Mesothelial cell of epicardium (in vitro differentiated cells): ENCODE measurements at regions not wholly inside any gene's neighbourhood (a gene's known extent, or its start where the extent isn't known, plus 50 kb on each side); places are given as distances from the start of the nearest gene placed in this dataset.

Experiments used
- DNase-seq, 2 experiments: peaks; one replicate each; pipeline ENCODE4 v3.0.0; 2021; ENCODE audit warnings: low spot score in 2 of 2; ENCODE audit not compliant: unreplicated experiment in 2 of 2
- H3K27ac Mint-ChIP-seq: 2 replicates; pipeline ENCODE4 v1.8.0; 2021; ENCODE audit warnings: mixed read lengths
- H3K27me3 Mint-ChIP-seq: 2 replicates; pipeline ENCODE4 v1.8.0; 2021; ENCODE audit warnings: low read depth, mixed read lengths
- H3K36me3 Mint-ChIP-seq: 2 replicates; pipeline ENCODE4 v1.8.0; 2021; ENCODE audit warnings: mixed read lengths
- H3K4me1 Mint-ChIP-seq: 2 replicates; pipeline ENCODE4 v1.8.0; 2021; ENCODE audit warnings: mixed read lengths
- H3K4me3 Mint-ChIP-seq: 2 replicates; pipeline ENCODE4 v1.8.0; 2021; ENCODE audit warnings: mild to moderate bottlenecking, moderate library complexity, mixed read lengths
- H3K9me3 Mint-ChIP-seq: 2 replicates; pipeline ENCODE4 v1.8.0; 2021; ENCODE audit warnings: mixed read lengths
- TF ChIP-seq, protein P1 (sequence below): fragments of 200-600 bp; sonication (generic); IDR thresholded peaks from one replicate; pipeline ENCODE4 v1.5.0; 2021; ENCODE audit warnings: antibody characterized with exemption; ENCODE audit not compliant: unreplicated experiment

DNA sequence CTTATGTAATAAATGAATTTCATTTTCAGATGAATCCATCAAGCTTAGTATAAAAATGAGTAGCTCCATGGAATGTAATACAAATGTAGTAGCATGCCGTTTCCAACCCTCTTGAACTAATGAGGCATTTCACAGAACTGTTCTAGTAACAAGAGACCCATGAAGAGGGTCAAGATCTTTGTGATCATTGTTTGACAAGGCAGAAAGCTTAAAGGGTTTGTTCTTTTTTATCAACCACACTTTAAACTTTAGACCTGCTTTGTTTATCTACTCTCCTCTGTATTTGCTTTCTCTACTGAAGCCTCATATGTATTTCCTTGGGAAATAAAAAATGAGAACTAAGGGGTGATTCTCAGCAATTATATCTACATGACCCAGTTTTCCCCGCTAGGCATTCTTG lies 513.9 kb downstream of the ARAP2 start:
- no peak overlapping the region for H3K4me3 Mint-ChIP-seq
- no peaks in the 10 kb centered on the region for H3K27me3 Mint-ChIP-seq
- DNase-seq: no peak
- no peaks in the 10 kb centered on the region for H3K36me3 Mint-ChIP-seq
- H3K4me1 Mint-ChIP-seq: no peaks in the 10 kb centered on the region
- TF ChIP-seq, protein P1, sequence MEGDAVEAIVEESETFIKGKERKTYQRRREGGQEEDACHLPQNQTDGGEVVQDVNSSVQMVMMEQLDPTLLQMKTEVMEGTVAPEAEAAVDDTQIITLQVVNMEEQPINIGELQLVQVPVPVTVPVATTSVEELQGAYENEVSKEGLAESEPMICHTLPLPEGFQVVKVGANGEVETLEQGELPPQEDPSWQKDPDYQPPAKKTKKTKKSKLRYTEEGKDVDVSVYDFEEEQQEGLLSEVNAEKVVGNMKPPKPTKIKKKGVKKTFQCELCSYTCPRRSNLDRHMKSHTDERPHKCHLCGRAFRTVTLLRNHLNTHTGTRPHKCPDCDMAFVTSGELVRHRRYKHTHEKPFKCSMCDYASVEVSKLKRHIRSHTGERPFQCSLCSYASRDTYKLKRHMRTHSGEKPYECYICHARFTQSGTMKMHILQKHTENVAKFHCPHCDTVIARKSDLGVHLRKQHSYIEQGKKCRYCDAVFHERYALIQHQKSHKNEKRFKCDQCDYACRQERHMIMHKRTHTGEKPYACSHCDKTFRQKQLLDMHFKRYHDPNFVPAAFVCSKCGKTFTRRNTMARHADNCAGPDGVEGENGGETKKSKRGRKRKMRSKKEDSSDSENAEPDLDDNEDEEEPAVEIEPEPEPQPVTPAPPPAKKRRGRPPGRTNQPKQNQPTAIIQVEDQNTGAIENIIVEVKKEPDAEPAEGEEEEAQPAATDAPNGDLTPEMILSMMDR: no peak
- no peak overlapping the region for H3K27ac Mint-ChIP-seq
- H3K9me3 Mint-ChIP-seq: peaks cover 6% of the 10 kb centered on the region

DNA sequence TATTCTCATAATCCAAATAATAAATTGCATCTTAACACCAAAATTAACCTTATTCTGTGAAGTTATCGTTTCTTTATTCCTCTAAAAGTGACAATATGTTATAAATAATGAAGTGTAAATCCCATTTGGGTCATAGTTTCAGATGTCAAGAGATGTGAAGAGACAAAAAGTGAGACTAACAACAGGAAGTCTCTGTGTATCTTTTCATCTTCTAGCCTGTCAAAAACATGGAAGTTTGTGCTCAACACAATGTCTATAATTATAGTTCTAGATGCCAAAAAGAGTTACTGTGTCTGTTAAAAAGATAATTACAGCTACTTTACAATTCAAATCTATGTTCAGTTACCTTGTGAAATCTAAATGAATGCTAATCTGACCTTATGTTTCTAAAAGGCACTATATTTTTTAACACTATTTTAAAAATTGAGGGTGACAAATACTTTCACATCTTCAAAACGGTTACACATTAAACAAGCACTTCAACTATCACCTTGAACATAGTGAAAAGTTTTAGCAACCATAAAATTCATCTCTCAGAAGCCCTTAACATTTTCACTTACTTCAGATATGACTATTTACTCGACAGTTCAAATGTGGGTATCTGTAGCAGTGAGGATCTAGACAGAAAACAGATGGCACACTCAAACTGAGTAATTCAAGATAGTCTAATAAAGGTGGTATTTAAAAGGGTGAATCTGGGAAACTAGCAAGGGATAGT lies 509.8 kb downstream of the ARAP2 start:
- Mint-ChIP-seq H3K4me3 (no peak overlapping the region), H3K4me1 (no peaks in the 10 kb centered on the region), H3K27ac (no peak overlapping the region), H3K9me3 (peaks cover 8% of the 10 kb centered on the region), H3K36me3 (no peaks in the 10 kb centered on the region), H3K27me3 (no peaks in the 10 kb centered on the region)
- TF ChIP-seq, protein P1: no peak
- no peak for DNase-seq

DNA sequence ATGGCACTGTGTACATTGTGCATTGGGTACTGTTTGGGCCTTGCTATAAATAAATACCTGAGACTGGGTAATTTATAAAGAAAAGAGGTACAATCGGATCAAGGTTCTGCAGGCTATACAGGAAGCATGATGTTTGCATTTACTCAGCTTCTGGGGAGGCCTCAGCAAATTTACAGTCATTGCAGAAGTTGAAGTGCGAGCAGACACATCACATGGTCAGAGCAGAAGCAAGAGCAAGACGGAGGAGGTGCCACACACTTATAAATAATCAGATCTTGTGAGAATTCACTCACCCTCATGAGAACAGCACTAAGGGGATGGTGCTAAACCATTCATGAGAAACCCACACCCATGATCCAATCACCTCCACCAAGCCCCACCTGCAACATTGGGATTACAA lies 505.0 kb downstream of the ARAP2 start:
- H3K36me3 Mint-ChIP-seq: no peaks in the 10 kb centered on the region
- TF ChIP-seq, protein P1: no peak
- H3K4me1 Mint-ChIP-seq: no peaks in the 10 kb centered on the region
- no peak overlapping the region for H3K27ac Mint-ChIP-seq
- H3K4me3 Mint-ChIP-seq: no peak overlapping the region
- no peak for DNase-seq
- no peaks in the 10 kb centered on the region for H3K27me3 Mint-ChIP-seq
- H3K9me3 Mint-ChIP-seq: peaks cover 29% of the 10 kb centered on the region

DNA sequence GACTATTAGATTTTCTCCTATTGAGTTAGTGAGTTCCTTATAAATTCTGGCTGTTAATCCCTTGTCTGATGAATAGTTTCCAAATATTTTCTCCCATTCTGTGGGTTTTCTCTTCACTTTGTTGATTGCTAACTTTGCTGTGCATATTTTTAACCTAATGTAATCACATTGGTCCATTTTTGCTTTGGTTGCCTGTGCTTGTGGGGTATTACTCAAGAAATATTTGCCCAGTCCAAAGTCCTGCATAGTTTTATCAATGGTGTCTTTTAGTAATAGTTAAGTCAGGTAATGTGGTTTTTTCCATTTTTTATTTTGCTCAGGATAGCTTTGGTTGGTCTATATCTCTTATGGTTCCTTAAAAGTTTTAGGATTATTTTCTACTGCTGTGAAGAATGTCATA lies 490.3 kb downstream of the ARAP2 start:
- no peak overlapping the region for H3K4me3 Mint-ChIP-seq
- no peaks in the 10 kb centered on the region for H3K27me3 Mint-ChIP-seq
- no peak for DNase-seq
- H3K4me1 Mint-ChIP-seq: peaks cover 9% of the 10 kb centered on the region
- H3K27ac Mint-ChIP-seq: no peak overlapping the region
- peaks cover 36% of the 10 kb centered on the region for H3K9me3 Mint-ChIP-seq
- TF ChIP-seq, protein P1: no peak
- H3K36me3 Mint-ChIP-seq: no peaks in the 10 kb centered on the region

DNA sequence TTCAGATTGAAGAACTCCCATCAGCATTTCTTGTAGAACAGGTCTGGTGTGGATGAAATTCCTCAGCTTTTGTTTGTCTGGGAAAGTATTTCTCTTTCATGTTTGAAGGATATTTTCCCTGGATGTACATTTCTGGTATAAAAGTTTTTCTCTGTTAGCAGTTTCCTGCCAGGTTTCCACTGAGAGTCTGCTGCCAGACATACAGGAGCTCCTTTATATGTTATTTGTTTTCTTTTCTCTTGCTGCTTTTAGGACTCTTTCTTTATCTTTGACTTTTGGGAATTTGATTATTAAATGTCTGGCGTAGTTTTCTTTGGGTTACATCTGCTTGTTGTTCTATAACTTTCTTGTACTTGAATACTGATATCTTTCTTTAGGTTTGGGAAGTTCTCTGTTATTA lies 486.5 kb downstream of the ARAP2 start:
- H3K4me1 Mint-ChIP-seq: peaks cover 9% of the 10 kb centered on the region
- H3K4me3 Mint-ChIP-seq: no peak overlapping the region
- H3K27me3 Mint-ChIP-seq: no peaks in the 10 kb centered on the region
- TF ChIP-seq, protein P1: no peak
- DNase-seq: no peak
- H3K27ac Mint-ChIP-seq: peak overlapping the region; percentile 91
- H3K9me3 Mint-ChIP-seq: peaks cover 42% of the 10 kb centered on the region
- no peaks in the 10 kb centered on the region for H3K36me3 Mint-ChIP-seq
